ENCODE measurements at regions not wholly inside any gene's neighbourhood (a gene's known extent, or its start where the extent isn't known, plus 50 kb on each side); places are given as distances from the start of the nearest gene placed in this dataset.

GRCh38 chr1:58317086-58317485, 229.4 kb downstream of the OMA1 start:
- no peaks in the 10 kb centered on the region for H3K9me2 ChIP-seq (replicated peaks; ENCODE audit: insufficient read depth, low read length)
- no peaks in the 10 kb centered on the region for H3K9me3 ChIP-seq (ENCODE audit: low read length)
- H3K79me2 ChIP-seq (ENCODE audit: low read length) = no peaks in the 10 kb centered on the region
- H3K4me2 ChIP-seq (ENCODE audit: low read depth, low read length, poor library complexity, severe bottlenecking) = no peak overlapping the region
- H3K27ac ChIP-seq (ENCODE audit: low read length) = no peak overlapping the region
- H3K9ac ChIP-seq (ENCODE audit: low read length) = no peak overlapping the region
- H3K4me1 ChIP-seq (ENCODE audit: low read length) = no peaks in the 10 kb centered on the region
- no peak overlapping the region for H2AFZ ChIP-seq (ENCODE audit: low read length)
- H3K4me3 ChIP-seq (ENCODE audit: low read length) = no peak overlapping the region
- H4K20me1 ChIP-seq (ENCODE audit: insufficient read depth, low read depth, low read length) = no peaks in the 10 kb centered on the region
- DNase-seq = no peak
- H3K27me3 ChIP-seq (ENCODE audit: low read length) = no peaks in the 10 kb centered on the region
- H3K36me3 ChIP-seq (ENCODE audit: insufficient read depth, low read length) = no peaks in the 10 kb centered on the region

- H3K4me1 ChIP-seq (ENCODE audit: low read length) = no peaks in the 10 kb centered on the region
- H3K9me3 ChIP-seq (ENCODE audit: low read length) = no peaks in the 10 kb centered on the region
- no peak overlapping the region for H3K4me3 ChIP-seq (ENCODE audit: low read length)
- H2AFZ ChIP-seq (ENCODE audit: low read length) = no peak overlapping the region
- no peaks in the 10 kb centered on the region for H3K9me2 ChIP-seq (replicated peaks; ENCODE audit: insufficient read depth, low read length)
- H3K4me2 ChIP-seq (ENCODE audit: low read depth, low read length, poor library complexity, severe bottlenecking) = no peak overlapping the region
- no peaks in the 10 kb centered on the region for H4K20me1 ChIP-seq (ENCODE audit: insufficient read depth, low read depth, low read length)
- no peak overlapping the region for H3K9ac ChIP-seq (ENCODE audit: low read length)
- no peak for DNase-seq
- H3K27me3 ChIP-seq (ENCODE audit: low read length) = no peaks in the 10 kb centered on the region
- no peaks in the 10 kb centered on the region for H3K79me2 ChIP-seq (ENCODE audit: low read length)
- no peak overlapping the region for H3K27ac ChIP-seq (ENCODE audit: low read length)
- H3K36me3 ChIP-seq (ENCODE audit: insufficient read depth, low read length) = no peaks in the 10 kb centered on the region
Measured at GRCh38 chr1:58316141-58316540, 230.4 kb downstream of the OMA1 start.

DNA sequence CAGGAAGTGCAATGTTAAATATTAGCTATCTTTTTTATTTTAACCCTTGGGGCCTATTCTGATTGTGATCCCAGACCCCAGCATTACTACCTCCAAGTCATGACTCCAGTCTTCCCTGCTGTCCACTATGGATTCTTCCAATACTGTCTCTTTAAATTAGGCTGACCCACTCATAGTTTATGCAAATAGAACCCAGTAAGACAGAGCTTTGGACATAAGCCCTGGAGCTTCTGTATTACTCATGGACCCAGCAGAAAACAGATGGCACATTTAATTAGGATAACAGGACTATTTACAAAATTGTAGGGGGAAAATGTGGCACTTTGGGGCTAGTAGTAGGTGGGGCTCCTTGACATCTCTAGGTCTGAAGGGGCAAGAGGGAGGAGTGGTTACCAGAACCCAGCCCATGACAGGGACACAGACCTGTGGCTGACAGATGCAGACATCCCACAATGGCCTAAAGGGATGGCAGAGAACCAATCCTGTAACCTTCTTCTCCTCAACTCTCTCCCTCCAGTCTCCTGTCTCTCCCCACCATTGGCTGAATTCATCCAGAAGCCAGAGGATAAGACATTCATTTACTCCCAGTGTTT, 233.5 kb downstream of the OMA1 start:
- Histone ChIP-seq H3K36me3 (ENCODE audit: insufficient read depth, low read length) (no peaks in the 10 kb centered on the region), H4K20me1 (ENCODE audit: insufficient read depth, low read depth, low read length) (no peaks in the 10 kb centered on the region), H3K27ac (ENCODE audit: low read length) (no peak overlapping the region), H3K4me2 (ENCODE audit: low read depth, low read length, poor library complexity, severe bottlenecking) (no peak overlapping the region), H3K4me1 (ENCODE audit: low read length) (peaks cover 4% of the 10 kb centered on the region), H3K79me2 (ENCODE audit: low read length) (no peaks in the 10 kb centered on the region), H3K4me3 (ENCODE audit: low read length) (no peak overlapping the region), H3K9me2 (replicated peaks; ENCODE audit: insufficient read depth, low read length) (no peaks in the 10 kb centered on the region), H3K9ac (ENCODE audit: low read length) (no peak overlapping the region), H3K27me3 (ENCODE audit: low read length) (no peaks in the 10 kb centered on the region), H3K9me3 (ENCODE audit: low read length) (no peaks in the 10 kb centered on the region), H2AFZ (ENCODE audit: low read length) (no peak overlapping the region)
- no peak for DNase-seq

GRCh38 chr1:58312461-58312860, 234.1 kb downstream of the OMA1 start:
- no peak for DNase-seq
- H3K27ac ChIP-seq (ENCODE audit: low read length) = no peak overlapping the region

DNA sequence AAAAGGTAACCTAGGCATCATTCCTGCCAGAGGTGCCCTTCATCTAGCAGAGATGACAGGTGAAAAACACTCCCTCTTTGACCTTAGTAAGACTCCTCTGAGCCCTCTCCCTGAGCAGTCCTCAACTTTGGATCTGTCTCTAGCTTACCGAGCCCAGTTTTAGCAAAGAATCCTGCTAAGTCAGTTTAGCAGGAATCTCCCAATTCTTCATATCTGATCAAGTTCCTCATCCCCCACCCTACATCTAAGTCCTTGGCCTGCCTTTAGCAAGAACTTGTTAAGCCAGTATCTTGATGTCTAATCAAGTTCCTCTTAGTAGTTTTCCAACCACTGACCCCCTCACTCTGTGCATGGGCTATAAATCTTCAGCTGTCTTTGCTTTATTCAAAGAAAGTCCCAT, 235.6 kb downstream of the OMA1 start:
- peaks cover 6% of the 10 kb centered on the region for H3K4me1 ChIP-seq (ENCODE audit: low read length)

More at GRCh38 chr1:58312461-58312860, 234.1 kb downstream of the OMA1 start:
- no peak overlapping the region for H3K9ac ChIP-seq (ENCODE audit: low read length)
- H2AFZ ChIP-seq (ENCODE audit: low read length) = no peak overlapping the region
- peaks cover 6% of the 10 kb centered on the region for H3K4me1 ChIP-seq (ENCODE audit: low read length)
- H3K9me2 ChIP-seq (replicated peaks; ENCODE audit: insufficient read depth, low read length) = no peaks in the 10 kb centered on the region
- no peaks in the 10 kb centered on the region for H3K27me3 ChIP-seq (ENCODE audit: low read length)
- no peaks in the 10 kb centered on the region for H3K36me3 ChIP-seq (ENCODE audit: insufficient read depth, low read length)
- H3K4me2 ChIP-seq (ENCODE audit: low read depth, low read length, poor library complexity, severe bottlenecking) = no peak overlapping the region
- H3K79me2 ChIP-seq (ENCODE audit: low read length) = no peaks in the 10 kb centered on the region
- H3K4me3 ChIP-seq (ENCODE audit: low read length) = no peak overlapping the region
- no peaks in the 10 kb centered on the region for H4K20me1 ChIP-seq (ENCODE audit: insufficient read depth, low read depth, low read length)
- no peaks in the 10 kb centered on the region for H3K9me3 ChIP-seq (ENCODE audit: low read length)

GRCh38 chr1:58310469-58310868, 236.1 kb downstream of the OMA1 start:
- no peaks in the 10 kb centered on the region for H3K9me2 ChIP-seq (replicated peaks; ENCODE audit: insufficient read depth, low read length)
- H3K27me3 ChIP-seq (ENCODE audit: low read length) = no peaks in the 10 kb centered on the region
- no peak overlapping the region for H3K9ac ChIP-seq (ENCODE audit: low read length)
- H3K9me3 ChIP-seq (ENCODE audit: low read length) = no peaks in the 10 kb centered on the region
- no peak overlapping the region for H3K27ac ChIP-seq (ENCODE audit: low read length)
- no peaks in the 10 kb centered on the region for H3K79me2 ChIP-seq (ENCODE audit: low read length)
- H3K4me3 ChIP-seq (ENCODE audit: low read length) = no peak overlapping the region
- H3K36me3 ChIP-seq (ENCODE audit: insufficient read depth, low read length) = no peaks in the 10 kb centered on the region
- H3K4me2 ChIP-seq (ENCODE audit: low read depth, low read length, poor library complexity, severe bottlenecking) = no peak overlapping the region
- H3K4me1 ChIP-seq (ENCODE audit: low read length) = peaks cover 6% of the 10 kb centered on the region
- H2AFZ ChIP-seq (ENCODE audit: low read length) = no peak overlapping the region
- no peaks in the 10 kb centered on the region for H4K20me1 ChIP-seq (ENCODE audit: insufficient read depth, low read depth, low read length)
- no peak for DNase-seq

More for the DNA sequence above, 235.6 kb downstream of the OMA1 start:
- DNase-seq = no peak
- Histone ChIP-seq H3K9me2 (replicated peaks; ENCODE audit: insufficient read depth, low read length) (no peaks in the 10 kb centered on the region), H3K79me2 (ENCODE audit: low read length) (no peaks in the 10 kb centered on the region), H3K4me3 (ENCODE audit: low read length) (no peak overlapping the region), H3K9ac (ENCODE audit: low read length) (no peak overlapping the region), H3K9me3 (ENCODE audit: low read length) (no peaks in the 10 kb centered on the region), H3K27me3 (ENCODE audit: low read length) (no peaks in the 10 kb centered on the region), H4K20me1 (ENCODE audit: insufficient read depth, low read depth, low read length) (no peaks in the 10 kb centered on the region), H3K4me2 (ENCODE audit: low read depth, low read length, poor library complexity, severe bottlenecking) (no peak overlapping the region), H2AFZ (ENCODE audit: low read length) (no peak overlapping the region), H3K36me3 (ENCODE audit: insufficient read depth, low read length) (no peaks in the 10 kb centered on the region), H3K27ac (ENCODE audit: low read length) (no peak overlapping the region)

DNA sequence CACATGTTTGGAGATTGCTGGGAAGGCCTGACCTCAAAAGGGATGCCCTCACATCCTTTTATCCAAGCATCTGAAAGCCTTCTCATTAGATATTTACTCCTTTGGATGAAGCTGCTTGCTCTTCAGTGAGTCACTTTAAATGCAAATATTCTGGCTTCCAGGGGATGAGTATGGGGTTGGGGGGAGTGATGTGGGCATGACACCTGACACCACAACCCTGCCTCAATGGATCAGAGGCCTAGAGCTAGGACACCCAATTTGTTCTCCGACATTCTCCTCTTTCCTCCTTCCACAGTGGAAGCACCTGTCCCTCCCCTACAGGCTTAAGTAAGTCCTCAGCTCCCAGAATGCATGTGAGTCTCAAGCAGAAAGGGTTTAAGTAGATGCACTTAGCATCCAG, 238.3 kb downstream of the OMA1 start:
- Histone ChIP-seq H3K4me1 (ENCODE audit: low read length) (peaks cover 6% of the 10 kb centered on the region), H3K27me3 (ENCODE audit: low read length) (no peaks in the 10 kb centered on the region), H3K36me3 (ENCODE audit: insufficient read depth, low read length) (no peaks in the 10 kb centered on the region), H3K9ac (ENCODE audit: low read length) (no peak overlapping the region), H3K4me3 (ENCODE audit: low read length) (no peak overlapping the region), H3K27ac (ENCODE audit: low read length) (no peak overlapping the region), H3K79me2 (ENCODE audit: low read length) (no peaks in the 10 kb centered on the region), H3K9me2 (replicated peaks; ENCODE audit: insufficient read depth, low read length) (no peaks in the 10 kb centered on the region), H4K20me1 (ENCODE audit: insufficient read depth, low read depth, low read length) (no peaks in the 10 kb centered on the region), H3K4me2 (ENCODE audit: low read depth, low read length, poor library complexity, severe bottlenecking) (no peak overlapping the region), H3K9me3 (ENCODE audit: low read length) (no peaks in the 10 kb centered on the region), H2AFZ (ENCODE audit: low read length) (no peak overlapping the region)
- no peak for DNase-seq

DNA sequence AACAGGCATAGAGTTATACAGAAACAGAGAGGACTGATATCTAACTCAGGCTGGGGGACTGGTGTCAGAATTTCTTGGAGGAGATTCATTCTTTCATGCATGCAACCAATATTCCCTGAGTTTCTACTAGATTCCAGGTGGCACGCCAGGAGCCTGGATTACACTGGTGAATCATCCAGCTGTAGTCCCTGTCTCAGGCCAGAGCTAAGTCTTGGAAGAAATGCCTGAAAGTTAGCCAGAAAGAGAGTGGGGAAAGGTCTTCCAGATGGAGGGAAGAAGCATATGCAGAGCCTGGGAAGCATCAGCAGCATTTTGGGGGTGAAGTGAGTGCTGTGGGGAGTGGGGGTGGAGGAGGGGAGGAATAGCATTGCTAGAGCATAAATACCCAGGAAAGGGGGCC, 239.1 kb downstream of the OMA1 start:
- H3K4me2 ChIP-seq (ENCODE audit: low read depth, low read length, poor library complexity, severe bottlenecking) = no peak overlapping the region
- no peaks in the 10 kb centered on the region for H3K36me3 ChIP-seq (ENCODE audit: insufficient read depth, low read length)
- H3K9me3 ChIP-seq (ENCODE audit: low read length) = no peaks in the 10 kb centered on the region
- no peaks in the 10 kb centered on the region for H4K20me1 ChIP-seq (ENCODE audit: insufficient read depth, low read depth, low read length)
- no peak overlapping the region for H3K4me3 ChIP-seq (ENCODE audit: low read length)
- DNase-seq = no peak
- no peaks in the 10 kb centered on the region for H3K9me2 ChIP-seq (replicated peaks; ENCODE audit: insufficient read depth, low read length)
- H2AFZ ChIP-seq (ENCODE audit: low read length) = no peak overlapping the region
- no peaks in the 10 kb centered on the region for H3K79me2 ChIP-seq (ENCODE audit: low read length)
- no peaks in the 10 kb centered on the region for H3K27me3 ChIP-seq (ENCODE audit: low read length)
- H3K4me1 ChIP-seq (ENCODE audit: low read length) = peaks cover 6% of the 10 kb centered on the region
- no peak overlapping the region for H3K27ac ChIP-seq (ENCODE audit: low read length)
- H3K9ac ChIP-seq (ENCODE audit: low read length) = no peak overlapping the region

- no peaks in the 10 kb centered on the region for H3K36me3 ChIP-seq (ENCODE audit: insufficient read depth, low read length)
- no peak overlapping the region for H2AFZ ChIP-seq (ENCODE audit: low read length)
- no peaks in the 10 kb centered on the region for H3K79me2 ChIP-seq (ENCODE audit: low read length)
- no peaks in the 10 kb centered on the region for H3K9me3 ChIP-seq (ENCODE audit: low read length)
- H3K9me2 ChIP-seq (replicated peaks; ENCODE audit: insufficient read depth, low read length) = no peaks in the 10 kb centered on the region
- peaks cover 6% of the 10 kb centered on the region for H3K4me1 ChIP-seq (ENCODE audit: low read length)
- no peak overlapping the region for H3K4me3 ChIP-seq (ENCODE audit: low read length)
- no peak for DNase-seq
- no peaks in the 10 kb centered on the region for H4K20me1 ChIP-seq (ENCODE audit: insufficient read depth, low read depth, low read length)
- H3K27ac ChIP-seq (ENCODE audit: low read length) = no peak overlapping the region
- H3K9ac ChIP-seq (ENCODE audit: low read length) = no peak overlapping the region
- no peak overlapping the region for H3K4me2 ChIP-seq (ENCODE audit: low read depth, low read length, poor library complexity, severe bottlenecking)
- no peaks in the 10 kb centered on the region for H3K27me3 ChIP-seq (ENCODE audit: low read length)
Measured at GRCh38 chr1:58305622-58306021, 240.9 kb downstream of the OMA1 start.
